ENCODE measurements at regions not wholly inside any gene's neighbourhood (a gene's known extent, or its start where the extent isn't known, plus 50 kb on each side); places are given as distances from the start of the nearest gene placed in this dataset.
"Not testable (repeated sequence)": the region's sequence is repeated elsewhere in the genome, so short reads cannot be mapped to it uniquely, and the experiment has no call there.

DNA sequence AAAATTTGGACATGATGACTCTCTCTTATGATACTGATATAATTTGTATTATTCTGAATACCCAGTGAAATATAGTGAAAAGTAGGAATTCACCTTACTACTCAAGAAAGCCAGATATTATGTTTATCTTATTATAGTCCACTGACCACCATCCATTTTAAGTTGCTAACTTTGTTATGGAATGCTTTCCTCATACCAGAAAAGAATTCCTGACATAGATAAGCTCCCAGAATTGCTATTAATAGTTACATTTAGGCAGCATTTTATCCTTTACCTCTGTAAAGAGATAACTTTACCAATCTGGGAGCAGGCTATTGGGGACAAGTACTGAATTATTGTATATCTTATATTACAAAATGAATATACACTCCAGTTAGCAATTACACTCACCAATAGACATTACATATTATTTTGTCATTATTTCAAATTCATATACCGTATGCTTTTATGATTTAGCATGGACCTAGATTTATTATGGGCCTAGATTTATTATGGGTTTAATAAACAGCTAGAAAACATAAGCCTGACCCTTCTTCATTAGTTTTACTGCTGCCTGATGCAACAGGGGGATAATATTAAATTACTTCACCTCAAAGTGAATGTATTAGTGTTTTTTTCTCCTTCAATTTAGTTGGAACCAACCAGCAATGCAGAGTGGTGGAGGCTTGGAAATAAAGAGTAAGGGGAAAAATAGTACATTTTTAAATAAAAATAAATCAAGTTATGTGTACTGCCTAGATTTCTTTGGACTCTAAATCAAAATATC is 1886.1 kb downstream of the PCDH9 start:
- DNase-seq: no peak

DNA sequence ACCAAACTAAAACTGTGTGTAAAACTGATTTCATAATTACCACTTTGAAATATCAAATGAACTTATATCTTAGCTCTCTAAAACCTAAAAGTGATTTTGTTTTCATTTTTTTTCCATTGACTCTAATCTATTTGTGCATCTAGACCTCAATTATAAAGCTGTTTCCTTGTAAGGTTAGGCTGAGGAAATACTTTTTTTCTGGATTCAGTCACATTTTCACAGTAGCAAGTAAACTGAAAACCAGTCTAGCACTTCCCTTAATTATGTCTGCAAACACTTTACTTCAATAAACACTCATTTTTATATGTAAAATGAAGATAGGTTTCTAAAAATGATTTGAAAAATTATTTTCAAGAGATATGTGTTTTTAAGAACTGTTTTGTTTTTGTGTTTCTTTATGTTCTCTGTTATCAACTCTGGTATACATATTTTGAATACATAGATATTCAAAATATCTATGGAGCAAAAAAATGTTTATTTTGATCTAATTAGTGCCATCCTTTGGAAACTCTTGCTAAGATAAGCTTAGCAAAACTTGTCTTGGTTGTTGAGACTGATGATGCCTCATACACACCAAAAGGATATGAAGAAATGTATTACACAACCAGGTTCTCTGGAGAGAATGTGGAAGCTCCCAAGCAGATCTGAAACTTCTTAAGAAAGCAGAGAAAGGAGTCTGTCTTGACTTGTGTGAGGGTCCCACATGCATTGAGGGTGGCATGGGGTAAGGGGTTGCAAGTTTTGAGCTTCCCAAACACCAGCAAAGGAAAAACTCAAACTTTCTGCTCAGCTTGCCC is 1887.4 kb downstream of the PCDH9 start:
- DNase-seq: peak; percentile 4

DNA sequence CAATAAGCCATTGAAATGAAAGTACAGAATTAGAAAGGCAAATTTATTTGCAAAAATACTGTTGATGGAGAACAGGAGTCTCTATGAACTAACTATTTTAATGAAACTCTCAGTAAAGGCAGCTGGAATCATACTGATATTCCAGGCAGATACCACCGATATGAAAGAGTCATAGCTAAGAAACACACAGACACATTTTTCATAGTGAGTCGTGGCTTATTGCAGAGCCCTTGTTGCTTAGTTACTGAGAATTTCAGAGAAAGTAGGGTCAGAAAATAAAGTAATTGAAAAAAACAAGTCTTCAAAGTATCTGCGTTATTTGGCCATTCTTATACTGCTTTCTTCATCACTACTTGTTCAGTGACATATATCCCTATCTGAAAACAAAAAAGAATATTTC is 1890.9 kb downstream of the PCDH9 start:
- DNase-seq: no peak

DNA sequence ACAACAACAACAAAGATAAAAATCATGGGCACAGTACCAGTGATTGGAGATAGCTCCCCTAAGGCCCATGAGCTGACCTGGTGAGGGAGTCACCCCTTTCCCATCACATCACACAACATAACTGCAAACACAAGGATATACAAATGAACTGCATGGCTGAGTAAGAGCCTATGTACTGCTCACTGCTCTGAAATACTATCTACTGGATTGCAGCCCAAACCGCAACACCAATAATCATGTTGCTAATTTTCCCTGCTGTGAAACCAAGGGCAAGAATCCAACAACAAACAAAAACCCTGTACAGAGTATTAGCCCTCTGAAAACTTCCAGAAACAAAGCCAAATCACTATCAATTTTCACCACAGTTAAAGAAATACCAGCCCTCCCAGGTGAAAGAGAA is 1893.2 kb downstream of the PCDH9 start:
- no peak for DNase-seq

DNA sequence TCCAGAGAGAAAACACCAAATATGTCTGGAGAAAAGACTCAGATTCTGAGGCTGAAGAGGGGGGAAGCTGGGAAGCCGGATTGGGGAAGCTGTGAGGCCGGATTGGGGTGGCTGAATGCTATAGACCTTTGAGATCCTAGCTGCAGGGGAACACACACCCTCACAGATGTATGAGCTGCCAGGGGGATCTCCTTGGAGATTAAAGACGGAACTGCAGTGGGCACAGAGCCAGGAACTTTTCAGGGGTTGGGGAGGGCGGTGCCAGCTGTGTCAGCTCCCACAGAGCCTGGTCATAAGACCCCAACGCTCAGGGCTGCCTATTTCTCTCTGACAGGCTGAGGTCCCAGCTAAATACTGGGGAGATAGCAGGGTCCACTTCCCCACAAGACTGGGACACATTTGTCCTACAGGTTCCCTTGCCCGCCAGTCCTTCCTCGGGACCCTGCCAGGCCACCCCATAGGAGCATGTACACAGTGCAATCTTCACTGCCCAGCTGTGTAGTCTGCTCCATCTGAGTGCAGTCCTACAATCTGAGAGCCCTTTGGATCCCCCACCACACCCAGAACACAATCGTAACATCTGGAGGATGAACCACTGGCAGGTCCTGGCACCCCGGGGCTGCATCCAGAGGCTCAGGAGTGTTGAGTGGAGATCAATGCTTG is 1893.9 kb downstream of the PCDH9 start:
- DNase-seq: peak; percentile 34

DNA sequence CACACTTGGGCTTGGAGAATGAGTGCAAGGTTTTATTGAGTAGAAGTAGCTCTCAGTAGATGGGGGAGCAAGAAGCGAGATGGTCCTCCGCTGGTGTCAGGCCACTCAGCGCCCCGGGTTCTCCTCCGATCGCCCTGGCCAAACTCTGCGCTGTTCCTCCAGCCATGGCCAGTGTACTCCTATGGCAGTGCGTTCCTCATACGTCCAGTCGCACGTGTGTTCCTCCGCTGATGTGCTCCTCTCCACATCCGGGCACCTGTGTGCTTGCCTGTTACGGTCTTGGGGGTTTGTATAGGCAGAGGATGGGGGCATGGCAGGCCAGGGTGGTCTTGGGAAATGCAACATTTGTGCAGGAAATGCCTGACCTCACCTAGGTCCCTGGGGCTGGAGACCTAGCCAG is 1899.4 kb downstream of the PCDH9 start:
- DNase-seq: no peak

DNA sequence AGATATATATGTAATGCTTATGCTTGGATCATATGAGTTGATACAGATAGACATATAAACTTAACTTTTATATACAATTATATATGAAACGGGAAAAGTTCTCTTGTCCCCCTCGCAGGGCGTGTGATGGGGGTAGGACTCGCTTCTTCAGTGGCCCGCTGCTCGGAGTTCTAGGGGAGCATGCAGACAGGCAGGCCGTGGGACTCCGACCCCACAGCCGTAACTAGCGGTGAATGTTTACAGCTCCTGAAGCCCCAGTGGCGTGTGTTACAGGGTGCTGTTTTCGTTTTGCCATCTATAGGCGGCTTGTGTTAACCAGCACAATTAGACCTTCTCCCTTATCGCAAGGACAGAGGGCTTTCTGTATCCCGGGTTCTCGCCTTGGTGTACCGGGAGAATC is 1899.8 kb downstream of the PCDH9 start:
- DNase-seq: no peak

DNA sequence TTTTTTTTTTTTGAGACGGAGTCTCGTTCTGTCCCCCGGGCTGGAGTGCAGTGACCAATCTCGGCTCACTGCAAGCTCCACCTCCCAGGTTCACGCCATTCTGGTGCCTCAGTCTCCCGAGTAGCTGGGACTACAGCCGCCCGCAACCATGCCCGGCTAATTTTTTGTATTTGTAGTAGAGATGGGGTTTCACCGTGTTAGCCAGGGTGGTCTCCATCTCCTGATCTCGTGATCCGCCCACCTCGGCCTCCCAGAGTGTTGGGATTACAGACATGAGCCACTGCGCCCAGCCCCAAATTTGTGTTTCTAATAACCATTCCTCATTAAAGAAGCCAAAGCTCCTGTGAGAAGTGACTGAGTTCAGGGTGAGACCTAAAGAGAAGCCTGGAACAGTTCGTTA is 1906.9 kb downstream of the PCDH9 start:
- DNase-seq: not testable (repeated sequence)

DNA sequence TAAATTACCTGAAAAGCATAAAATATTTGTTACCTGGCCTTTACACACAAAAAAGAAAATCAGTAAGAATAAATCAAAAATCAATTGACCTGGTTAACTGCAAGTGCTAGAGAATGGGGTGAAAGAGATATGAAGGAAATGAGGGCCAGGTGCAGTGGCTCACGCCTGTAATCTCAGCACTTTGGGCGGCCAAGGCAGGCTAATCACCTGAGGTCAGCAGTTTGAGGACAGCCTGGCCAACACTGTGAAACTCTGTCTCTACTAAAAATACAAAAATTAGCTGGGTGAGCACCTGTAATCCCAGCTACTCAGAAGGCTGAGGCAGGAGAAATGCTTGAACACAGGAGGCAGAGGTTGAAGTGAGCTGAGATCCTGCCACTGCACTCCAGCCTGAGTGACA is 1908.7 kb downstream of the PCDH9 start:
- DNase-seq: not testable (repeated sequence)

DNA sequence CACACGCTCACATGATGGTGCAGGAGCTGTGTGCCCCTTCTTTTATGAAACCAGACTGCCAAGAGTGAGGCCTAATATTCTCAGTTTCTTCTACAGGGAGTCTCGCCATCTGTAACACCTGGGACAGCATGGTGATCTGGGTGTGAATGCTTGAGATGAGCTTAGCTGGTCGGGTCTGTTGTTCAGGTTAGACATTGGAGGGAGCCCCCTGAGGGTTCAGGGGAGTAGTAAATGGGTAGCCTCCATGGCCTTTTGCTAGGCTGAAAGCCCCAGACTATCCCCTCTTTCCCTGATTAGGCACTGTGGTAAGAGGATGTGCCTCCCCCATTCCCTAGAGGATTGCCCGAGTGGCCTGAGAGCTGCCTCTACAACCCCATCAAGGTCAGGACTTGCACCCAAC is 1916.1 kb downstream of the PCDH9 start:
- DNase-seq: no peak

DNA sequence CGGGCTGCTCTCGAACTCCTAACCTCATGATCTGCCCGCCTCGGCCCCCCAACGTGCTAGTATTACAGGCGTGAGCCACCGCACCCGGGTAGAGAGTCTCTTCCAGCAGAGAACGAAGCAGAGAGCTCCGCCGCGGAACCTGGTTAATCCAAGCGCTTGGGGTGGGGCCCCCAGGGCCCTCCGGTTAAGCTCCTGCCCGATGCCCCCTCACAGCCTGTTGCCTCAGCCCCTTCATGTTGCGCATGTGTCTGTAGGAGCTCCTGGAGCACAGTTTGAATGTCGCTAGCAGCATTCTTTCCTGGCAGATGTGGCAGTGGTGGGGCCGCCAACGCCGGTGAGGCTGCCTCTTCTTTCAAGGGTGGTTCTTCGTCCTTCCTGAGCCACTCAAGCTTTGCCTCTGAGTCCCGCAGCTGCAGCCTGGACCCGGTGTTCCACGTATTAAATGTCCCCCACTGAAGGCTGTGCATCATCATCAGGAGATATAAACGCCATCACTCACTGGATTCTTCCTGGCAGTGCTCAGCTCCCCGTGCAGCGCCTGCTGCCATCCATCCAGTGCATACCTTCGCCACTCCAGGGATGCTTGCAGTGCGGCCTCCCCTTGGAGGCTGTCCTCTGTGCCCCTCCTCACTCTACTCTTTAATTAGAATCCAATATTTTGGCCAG is 1919.3 kb downstream of the PCDH9 start:
- DNase-seq: no peak

DNA sequence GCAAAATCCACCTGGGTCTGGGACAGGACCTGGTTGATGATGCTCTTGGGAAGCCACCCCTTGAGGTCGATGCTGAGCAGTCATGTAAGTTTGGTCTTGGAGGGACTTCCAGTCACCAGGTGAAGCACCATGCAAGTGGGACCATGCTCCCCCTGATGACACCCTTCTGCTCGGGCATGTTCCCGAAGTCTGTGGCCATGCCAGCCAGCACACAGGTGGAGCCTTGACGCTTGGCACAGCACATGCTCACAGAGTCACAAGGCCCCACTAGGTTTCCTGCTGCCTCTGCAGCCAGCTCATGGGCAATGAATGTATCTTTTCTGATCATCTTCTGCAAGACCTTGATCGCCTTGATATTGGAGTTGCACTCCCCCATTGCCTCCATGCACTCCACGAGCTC is 1920.2 kb downstream of the PCDH9 start:
- DNase-seq: no peak

DNA sequence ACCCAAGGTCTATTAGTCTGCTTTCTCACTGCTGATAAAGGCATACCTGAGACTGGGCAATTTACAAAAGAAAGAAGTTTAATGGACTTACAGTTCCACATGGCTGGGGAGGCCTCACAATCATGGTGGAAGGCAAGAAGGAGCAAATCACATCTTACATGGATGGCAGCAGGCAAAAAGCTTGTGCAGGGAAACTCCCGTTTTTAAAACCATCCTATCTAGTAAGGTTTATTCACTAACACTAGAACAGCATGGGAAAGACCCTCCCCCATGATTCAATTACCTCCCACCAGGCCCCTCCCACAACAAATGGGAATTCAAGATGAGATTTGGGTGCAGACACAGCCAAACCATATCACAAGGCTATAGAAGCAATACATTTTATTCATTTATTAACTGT is 1921.4 kb downstream of the PCDH9 start:
- DNase-seq: not testable (repeated sequence)

DNA sequence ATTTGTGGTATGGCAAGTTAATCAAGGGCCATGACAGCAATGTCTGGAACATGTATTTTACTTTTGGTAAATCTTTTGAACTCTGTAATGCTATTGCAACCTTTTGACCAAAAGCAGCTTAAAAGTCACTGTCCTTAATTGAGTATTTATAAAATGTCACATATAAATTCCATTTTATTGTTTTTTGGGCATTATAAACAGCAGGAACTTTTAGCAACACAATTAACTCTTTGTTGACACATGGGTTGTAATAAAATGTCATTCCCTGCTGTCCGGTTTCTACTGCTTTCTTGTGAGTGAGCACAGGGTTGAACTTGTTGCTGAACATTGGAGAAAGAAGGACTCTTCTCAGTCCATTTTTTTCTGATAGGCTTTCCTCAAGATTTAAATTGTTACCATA is 1923.1 kb downstream of the PCDH9 start:
- no peak for DNase-seq

DNA sequence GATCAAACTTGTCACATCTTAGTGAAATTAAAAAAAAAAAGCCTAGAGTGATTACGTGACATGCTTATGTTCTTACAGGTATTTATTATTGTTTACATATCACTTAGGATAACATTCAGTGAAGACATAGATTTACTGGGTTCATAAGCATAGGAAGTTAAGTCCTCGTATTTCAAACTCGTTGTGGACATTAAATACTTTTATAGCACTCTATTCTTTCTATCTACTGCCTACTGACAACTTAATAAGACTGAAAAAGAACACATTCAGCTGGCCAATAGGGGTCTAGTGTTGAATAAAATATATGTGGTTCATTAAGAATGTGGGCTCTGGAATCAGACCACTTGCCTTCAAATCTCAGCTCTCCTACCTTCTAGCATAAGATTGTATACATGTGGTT is 1927.4 kb downstream of the PCDH9 start:
- no peak for DNase-seq

DNA sequence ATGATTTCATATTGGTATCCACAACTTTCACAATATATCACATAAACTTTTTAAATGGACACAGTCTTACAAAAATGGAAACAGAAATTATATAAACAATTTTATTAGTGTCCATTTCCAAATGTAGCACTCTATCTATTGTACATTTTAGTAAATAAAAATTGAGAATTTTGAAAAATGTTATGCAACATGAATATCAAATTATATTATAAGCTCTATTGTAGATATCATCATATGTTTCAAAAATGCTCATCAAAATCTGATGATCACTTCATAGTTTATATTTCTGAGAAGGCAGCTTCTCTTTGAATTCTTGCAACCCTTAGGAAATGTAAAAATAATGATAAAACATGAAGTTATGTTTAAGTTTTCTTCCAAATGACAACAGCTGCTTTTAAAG is 1928.6 kb downstream of the PCDH9 start:
- no peak for DNase-seq

DNA sequence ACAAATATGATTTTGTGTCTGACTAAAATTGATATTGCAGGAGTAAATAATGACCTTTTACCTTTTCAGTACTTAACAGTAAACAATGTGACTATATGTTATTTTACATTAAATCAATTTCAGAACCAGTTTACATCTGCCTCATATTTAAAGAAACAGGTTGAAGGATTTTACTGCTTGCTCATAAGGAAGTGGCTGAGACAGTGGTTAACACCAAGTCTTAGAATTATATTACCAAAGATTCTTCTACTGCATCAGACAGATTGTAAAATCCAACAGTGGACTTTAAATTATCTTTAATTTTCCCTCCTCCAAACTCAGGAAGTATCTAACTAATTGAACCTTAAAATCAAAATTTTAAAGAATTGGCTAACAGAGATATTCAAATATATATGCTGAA is 1929.9 kb downstream of the PCDH9 start:
- no peak for DNase-seq

DNA sequence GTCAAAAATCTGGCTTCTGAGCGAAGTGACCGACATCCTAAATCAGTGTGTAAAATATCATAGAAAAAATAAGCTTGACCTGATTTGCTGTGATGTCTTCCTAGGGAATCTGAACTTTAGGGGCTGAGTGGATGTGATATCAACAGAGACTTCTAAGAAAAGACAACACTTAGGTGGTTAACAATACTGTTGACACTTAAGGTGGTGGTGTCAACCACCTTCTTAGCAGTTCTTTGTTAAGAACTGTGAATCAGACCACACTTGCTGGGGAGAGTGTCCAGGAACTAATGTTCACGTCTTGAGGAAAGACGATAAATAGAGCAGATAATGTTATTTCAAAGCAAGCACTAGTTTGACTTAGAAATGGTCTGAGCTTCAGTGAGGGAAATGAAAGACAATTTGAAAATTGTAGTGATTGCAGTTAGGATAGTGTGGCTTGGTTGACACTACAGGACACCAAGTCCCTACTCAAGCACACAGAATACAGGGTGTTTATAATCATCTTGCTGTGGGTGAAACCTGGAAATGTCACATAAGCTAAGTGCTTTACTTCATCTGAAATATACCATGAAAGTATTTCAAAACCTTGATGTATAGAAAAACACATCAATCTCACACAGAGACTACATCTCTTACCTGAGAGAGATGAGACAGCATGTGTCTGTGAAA is 1936.5 kb downstream of the PCDH9 start:
- no peak for DNase-seq

DNA sequence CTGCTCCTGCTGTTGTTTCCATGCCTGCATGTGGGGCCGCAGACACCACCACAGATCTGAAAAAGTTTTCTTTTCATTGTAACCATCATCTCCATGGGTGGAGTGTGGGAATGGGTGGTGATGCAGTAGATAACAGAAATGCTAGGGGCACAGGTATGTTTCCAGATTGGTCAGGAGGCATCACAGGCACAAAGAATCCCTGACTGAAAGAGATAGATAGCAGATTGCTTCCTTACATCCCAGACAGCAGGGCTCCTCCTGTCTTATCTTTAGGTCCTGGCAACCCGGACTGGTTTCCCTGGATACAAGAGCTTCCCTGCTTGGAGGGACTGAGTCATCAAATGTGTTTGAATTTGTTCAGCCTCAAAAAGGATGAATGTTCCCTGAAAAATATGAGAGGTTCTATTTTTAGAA is 1937.6 kb downstream of the PCDH9 start:
- no peak for DNase-seq

DNA sequence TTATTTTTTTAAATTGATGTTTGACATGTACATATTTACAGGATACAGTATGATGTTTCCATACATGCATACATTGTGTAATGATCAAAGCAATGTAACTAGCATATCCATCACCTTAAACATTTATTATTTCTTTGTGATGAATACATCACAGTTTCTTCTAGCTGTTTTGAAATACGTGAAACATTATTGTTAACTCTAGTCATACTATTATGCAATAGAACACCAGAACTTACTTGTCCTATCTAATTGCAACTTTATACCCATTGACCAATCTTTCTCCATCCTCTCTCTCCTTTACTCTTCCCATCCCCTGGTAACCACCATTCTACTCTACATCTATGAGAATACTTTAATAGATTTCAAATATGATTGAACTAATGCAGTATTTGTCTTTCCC is 1942.7 kb downstream of the PCDH9 start:
- no peak for DNase-seq

DNA sequence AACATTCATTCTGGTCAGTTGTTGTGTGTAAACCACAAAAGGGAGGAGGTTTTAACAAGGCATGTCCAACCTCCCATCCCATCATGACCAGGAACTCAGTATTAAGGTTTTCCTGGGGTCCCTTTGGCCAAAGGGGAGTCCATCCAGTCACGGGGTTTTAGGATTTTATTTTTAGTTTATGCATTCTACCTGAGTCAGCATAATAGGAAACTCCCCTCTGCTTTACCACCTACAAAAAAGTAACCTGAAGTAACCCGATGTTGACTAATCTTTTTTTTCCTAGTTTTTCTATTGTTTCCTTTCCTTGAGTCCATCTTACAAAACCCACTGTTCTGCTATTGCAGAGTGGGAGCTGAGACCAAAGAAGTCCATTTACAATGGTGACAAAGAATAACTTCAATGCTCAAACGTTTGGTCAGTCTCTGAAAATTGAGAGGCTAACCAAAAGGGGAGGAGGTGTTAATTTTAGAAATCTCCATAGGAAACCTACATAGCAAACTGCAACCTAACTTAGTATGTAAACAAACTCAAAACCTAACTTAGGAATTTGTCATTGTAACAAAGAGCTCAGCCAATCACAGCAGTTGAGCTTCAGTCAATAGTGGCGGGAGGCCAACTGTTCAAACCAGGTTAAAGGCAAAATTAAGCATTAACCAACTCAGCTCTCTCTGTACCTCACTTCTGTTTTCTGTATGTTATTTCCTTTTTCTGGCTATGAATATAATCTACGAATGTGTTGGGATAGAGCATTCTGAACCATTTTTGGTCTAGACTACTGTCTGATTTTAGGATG is 1954.1 kb downstream of the PCDH9 start:
- no peak for DNase-seq

DNA sequence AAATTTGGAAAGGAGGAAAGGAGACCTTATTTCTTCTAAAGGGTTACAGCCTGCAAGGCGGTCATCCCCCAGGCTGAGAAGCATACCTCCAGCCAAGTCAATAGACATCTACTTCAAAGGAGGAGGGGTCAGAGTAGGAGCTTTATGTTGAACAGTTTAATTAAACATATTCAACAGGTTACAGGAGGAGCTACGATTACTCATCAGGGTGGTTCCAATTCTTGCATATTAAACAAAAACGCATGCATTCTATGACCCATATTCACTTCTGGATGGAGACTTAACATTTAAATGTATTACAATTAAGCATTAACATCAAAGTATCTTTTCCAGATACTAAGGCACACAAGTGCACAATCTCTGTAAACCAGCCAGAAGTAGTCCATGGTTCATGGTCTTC is 1955.0 kb downstream of the PCDH9 start:
- no peak for DNase-seq
